CD4-positive, alpha-beta T cell treated with Interleukin-1 beta for 1 hour (primary cell): ENCODE measurements at regions not wholly inside any gene's neighbourhood (a gene's known extent, or its start where the extent isn't known, plus 50 kb on each side); places are given as distances from the start of the nearest gene placed in this dataset.

Experiments
- DNase-seq, 2 donors: peaks; one replicate each; pipeline ENCODE4 v3.0.0-alpha.2; 2020 to 2022

DNA sequence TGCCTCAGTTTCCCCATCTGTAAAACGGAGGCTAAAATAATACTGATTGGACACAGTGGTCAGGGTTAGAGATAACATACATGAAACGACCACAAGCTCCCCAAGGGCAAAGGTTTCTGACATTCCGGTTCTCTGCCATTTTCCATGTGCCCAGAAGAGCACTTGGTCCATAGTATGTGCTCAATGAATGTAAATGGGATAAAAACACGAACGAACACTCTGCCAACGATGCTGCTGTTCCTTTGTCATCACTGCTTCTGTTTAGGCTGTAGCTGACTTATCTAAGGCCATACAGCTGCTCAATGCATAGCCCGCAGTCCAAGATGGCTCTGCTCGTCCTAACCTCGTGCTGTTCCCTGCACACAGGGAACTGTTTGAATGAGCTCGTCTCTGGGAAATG is 102.0 kb downstream of the RMI2 start:
- no peak for DNase-seq

DNA sequence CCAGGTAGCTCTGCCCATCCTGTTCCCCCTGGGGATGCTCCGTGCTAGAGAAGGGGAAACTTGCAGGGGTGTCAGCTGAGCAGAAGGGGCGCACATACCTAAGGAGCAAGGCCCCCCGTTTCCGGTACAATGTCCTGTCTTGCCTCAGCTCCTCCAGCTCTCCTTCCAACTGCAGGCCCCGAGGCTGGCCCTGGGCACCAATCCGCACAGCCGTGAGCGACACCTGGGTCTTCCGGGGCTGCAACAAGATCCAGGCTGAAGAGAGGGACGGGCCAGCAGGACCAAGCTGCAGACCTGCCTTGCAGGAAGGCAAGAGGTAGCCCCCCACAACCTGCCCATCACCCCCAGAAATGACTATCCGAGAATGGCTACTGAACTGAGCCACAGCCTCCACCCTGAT is 102.6 kb downstream of the RMI2 start:
- no peak for DNase-seq

DNA sequence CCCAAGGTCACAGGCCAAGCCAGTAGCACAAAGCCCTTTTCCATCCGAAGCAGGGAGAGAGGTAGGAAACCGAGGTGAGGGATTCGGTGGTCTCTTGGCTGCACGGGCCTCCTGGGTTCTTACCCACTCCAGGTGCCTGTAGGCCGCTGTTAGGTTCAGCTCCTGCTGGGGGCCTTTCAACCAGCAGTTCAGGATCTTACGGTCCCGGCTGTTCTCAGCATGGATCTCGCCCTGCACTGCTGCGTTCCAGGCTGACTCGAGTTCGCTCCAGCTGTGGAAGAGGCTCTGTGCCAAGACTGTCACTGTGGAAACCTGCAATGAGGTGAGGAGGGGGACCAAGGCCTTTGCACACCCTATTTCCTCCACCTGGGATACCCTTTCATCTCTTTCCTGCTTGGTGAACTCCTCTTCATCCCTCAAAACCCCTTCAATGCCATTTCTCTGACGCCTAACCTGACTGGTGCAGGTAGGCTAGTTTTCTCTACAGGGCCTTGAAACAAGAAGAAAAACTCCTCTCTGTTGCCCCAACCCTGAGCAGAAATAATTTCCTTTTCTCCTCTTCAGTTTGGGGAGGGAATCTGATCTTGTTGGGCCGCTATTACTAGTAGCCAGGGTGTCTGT is 103.6 kb downstream of the RMI2 start:
- no peak for DNase-seq

DNA sequence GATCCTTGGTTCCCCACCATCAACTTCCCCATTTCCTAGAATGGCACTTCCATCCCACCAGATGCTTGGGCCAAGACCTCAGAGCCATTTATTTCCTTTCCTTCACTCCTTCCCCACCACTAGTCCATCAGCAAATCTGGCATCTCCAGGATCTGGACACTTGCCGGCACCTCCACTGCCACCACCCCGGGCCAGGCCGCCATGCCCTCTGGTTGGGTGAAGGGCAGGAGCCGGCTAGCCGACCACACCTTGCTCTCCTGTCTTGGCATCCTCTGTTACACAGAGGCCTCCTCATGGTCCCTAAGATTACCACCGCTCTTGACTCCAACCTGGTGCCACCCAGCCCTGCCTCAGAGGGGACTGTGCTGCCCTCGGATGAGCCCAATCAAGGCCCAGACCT is 104.5 kb downstream of the RMI2 start:
- DNase-seq, result no peak

DNA sequence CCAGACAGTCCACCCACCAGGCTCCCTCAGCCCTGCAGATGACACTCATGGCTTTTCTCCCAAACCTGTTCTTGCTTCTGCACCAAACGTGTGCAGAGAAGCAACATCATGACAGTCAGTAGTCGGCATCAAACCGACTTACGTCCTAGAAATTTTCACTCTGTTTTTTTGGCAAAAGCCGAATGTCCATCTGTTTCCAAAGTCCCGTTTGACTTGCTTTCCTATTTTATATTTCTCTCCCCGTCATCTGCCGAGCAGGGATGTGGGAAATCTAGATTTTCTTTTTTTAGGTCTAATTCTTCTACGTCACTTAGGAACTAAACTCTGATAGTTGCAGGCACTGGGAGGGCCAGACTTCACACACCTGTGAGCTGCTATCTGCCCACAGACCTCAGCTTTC is 104.9 kb downstream of the RMI2 start:
- DNase-seq, result no peak

DNA sequence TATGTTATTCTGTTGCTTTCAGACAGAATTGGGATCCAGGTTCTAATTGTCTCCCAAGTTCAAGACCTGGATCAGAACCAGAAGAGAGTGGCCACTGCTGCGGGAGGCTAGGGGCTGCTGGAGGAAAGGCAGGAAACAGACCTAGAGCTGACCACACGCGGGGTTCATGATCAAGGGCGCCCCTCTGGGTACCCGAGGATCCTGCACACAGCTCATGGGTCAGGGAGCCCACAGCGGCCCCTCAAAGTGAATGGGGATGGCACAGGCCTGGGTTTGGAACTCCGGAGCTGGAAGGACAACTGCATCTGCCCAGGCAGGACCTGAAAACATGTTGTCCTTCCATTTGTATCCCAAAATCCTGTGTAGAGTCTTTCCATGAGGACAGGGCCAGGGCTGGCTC is 107.0 kb downstream of the RMI2 start:
- DNase-seq, result no peak

DNA sequence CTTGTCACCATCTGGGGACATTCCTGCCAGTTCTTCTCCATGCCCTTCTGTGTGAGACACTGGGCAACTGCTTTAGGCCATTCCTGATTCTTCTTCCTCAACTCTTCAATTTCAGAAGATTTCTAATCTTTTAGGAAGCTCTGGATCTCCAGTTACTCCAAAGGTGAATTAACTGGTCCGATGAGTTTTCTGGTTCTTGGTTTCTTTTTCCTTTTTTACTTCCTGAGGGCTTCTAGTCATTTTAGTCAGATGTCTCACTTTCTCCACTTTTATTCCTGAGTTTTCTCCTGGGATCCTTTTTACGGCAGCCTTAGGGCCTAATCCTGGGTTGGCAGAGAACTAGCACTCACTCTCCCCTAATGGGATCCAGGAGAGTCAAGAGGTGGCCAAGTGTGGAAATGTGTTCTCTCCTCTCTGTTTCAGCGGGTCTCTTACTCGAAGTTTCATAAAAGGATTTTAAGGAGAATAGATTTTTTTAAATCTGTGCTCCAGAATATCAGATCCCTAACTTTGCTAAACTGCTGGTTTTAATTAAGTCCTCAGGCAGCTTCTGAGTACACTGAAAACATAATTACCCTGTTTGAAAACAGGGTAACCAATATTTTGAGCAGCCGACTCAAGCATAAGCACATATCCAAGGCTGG is 107.6 kb downstream of the RMI2 start:
- DNase-seq, result no peak

DNA sequence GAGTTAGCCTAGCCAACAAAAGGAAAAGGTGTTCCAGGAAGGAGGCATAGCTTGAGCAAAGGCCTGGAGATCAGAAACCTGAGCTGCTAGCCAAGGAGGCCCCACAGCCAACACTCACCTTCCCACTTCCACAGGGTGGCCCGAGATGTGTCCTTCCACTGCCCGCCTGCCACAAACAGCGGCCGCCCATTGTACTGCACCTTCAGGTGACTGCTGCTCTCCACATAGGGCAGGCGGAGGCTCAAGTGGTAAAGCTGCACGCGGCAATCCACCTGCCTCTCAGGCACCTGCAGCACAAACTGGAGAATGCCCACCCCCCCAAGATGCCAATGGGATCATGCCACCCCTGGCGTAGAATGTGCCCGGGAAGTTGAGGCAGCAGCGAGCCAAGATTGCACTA is 111.5 kb downstream of the RMI2 start:
- DNase-seq, result no peak

DNA sequence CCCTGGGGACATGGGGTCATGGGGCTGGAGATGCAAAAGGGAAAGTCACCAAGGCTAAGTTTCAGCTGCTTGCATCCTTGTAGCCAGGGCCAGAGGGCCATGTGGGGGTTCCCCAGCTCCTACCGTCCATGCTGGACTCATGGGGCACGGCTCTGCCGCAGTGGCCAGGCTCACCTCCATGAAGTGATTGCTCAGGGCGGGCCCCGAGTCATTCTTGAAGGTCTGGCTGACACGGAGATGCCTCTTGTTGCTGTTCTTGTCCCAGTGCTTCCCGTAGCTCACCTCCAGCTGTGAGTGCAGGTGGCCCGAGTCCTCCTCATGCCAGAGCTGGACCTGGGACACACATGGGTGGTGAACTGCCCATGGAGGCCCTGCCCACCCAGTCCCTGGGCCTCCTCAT is 114.5 kb downstream of the RMI2 start:
- no peak for DNase-seq

DNA sequence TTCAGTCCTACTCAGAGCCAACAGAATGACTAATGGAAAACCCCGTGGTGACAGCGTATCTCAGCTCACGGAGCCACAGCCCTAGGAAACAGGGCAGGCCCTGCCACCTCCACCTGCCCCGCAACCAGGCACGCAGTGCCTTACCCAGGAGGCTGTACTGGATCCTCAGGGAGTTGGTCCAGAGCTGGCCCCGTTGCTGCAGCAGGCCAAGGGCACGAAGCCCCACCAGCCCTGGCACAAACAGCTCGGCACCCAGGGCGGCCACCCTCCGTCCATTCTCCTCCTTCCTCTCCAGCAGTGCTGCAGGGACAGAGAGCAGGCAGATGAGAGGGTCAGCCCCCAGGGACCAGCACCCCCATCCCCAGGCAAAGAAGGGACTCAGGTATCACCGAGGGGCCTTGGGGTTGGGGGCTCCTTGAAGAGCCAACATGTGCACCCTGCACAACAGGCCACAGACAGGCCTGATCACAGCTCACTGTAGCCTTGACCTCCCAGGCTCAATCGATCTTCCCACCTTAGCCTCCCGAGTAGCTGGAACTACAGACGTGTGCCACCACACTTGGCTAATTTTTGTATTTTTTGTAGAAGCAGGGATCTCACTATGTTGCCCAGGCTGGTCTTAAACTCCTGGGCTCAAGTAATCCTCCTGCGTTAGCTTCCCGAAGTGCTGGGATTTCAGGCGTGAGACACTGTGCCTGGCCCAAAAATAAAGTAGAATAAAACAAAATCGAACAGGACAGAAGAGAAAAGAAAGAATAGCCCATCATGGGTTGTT is 115.7 kb downstream of the RMI2 start:
- no peak for DNase-seq

DNA sequence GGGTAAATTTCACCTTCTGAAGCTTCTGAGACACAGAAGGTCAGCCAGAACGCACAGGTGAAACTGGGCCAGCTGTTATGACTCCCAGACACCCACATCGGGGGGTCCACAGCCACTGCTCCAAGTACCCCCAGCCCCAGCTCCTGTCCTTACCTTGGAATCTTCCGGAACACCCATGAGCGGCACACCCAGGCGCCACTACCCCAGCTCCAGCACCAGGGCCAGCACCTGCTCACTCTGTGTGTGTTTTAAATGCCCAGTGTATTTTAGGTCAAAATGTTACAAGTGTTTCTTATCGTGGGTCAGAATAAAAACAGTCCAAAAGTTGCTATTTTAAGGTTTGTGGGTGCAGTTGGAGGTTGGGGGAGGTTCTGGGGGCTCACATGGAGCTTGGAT is 116.3 kb downstream of the RMI2 start:
- no peak for DNase-seq

DNA sequence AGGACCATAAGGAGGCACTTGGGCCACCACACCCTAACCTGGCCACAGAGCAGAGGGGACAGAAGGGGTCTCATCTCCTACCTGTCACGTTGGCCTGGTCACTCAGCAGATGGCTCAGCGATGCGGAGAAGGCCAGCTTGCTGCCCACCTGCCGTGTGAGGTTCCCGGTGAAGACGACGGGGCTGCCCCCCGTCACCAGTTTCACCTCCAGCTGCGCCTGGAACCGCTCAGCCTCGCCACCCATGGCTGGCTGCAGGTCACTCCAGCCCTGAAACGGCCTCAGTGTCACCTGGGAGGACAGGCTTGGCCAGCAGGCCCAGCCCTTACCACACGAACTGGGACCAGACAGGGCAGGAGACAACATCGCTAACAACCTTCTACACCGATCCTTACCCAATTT is 116.8 kb downstream of the RMI2 start:
- no peak for DNase-seq

DNA sequence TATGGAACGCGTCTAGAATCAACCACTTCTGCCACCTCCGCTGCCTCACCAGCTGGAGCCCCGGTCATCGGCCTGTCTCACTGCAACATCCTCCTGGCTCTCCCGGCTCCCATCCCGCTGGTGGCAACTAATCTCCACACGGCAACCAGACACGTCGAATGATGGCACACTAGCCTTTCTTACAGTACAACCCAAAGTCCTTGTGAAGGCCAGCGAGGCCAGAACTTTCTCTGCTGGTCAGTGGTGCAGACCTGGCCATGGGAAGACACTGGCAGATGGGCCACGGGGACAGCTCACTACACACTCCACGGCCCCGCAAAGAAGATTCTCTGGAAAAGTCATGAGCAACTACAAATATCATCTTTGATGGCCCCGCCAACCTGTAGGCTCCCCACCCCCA is 117.6 kb downstream of the RMI2 start:
- no peak for DNase-seq

DNA sequence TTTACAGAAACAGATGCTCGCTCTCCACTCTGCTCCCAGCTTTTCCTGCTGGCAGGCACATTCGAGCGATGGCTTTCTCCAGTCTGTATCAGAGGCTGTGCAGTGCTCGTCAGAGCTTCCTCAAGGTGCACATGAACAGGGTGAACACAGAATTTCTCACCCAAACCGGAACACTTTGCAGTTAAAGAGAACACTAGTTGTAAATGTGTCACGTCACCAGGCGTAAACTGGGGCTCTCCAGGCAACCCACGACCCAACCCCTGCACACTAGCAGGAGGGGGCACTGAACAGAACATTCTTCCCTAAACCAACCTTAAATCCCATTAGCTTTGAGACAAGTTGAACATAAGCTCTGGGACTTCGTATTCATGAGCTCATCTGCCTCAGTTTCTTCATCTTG is 119.0 kb downstream of the RMI2 start:
- no peak for DNase-seq

DNA sequence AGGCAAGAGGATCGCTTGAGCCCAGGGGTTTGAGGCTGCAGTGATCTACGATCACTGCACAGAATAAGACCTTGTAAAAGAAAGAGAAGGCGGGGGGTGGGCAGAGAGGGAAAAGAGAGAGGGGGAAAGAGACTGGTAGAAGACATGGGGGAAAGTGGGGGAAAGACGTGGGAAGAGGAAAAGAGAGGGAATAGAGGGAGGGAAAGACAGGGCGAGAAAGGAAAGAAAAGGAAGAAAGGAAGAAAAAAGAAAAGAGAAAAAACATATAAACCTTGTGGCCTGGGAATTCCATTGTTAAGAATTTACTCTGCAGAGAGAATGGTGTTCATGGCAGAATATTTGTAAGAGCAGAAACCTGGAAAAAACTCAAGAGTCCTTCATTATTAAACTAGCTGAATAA is 120.4 kb downstream of the RMI2 start:
- no peak for DNase-seq

DNA sequence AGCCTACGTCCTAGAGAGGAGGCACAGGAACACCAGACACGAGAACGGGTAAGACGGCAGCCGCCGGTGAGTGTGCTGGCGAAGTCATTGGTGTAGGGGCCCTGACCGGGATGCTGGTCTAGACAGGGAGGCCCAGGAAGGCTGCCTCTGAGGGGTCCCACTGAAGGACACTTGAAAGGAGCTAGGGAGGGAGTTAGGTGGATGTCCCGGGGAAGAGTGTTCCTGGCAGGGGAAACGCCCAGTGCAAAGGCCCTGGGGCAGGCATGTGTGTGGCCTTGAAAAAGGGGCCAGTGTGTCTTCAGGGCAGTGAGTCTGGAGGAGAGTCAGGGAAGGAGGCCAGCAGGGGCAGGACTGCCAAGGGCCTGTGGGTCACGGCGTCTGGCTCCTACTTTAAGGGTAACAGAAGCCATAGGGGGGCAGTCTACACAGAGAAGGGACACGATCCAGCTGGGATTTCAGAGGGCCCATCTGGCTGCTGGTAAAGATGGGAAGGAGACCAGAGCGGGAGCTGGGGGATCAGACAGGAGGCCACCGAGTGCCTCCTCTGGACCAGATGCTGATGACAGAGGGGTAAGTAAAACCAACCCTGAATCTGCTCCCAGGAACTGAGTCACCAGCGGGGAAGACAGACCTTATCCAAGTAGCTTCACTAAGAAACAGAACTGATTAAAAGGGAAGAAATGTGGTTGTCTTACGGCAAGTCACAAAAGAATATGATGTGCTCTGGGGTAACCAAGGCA is 115.9 kb downstream of the LITAF start:
- DNase-seq, result no peak

DNA sequence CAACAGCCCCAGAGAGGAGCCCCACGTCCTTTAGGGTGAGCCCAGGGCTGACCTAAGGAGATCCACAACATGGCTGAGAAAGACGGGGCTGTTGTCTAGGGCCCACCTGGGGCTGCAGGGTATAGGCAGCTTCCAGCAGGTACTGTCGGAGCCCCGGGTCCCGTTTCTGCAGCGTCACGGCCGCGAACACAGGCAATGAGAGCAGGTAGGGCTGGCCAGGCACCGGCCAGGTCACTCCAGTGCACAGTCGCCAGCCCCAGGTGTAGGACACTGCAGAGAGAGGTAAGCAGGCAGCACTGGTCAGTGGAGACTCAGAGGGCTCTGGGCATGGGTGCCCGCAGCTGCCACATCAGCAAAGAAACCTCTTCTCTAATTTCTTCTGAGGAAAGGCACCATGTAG is 115.2 kb downstream of the LITAF start:
- DNase-seq, result no peak

DNA sequence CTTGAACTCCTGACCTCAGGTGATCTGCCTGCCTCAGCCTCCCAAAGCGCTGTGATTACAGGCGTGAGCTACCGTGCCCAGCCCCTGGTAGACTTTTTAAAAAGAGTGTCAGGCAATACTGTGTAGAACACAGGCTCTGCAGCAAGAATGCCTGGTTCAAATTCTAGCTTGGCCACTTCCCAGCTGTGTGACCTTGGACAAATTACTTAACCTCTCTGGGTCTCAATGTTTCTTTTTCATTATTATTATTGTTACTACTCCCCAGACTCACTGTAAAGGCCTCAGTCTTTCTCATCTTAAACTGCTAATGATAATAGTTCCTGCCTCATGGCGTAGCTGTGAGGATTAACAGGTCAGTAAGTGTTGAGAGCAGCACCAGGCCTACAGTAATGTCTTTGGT is 114.3 kb downstream of the LITAF start:
- no peak for DNase-seq

DNA sequence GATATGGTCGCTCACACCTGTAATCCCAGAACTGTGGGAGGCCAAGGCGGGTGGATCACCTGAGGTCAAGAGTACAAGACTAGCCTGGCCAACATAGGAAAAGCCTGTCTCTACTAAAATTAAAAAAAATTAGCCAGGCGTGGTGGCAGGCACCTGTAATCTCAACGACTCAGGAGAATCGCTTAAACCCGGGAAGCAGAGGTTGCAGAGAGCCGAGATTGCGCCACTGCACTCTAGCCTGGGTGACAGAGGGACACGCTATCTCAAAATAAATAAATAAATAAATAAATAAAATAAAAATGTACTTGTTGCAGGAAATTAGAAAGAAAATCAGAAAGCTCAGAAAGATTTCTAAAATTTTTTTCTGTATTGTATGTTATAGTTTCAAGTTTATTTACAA is 113.9 kb downstream of the LITAF start:
- no peak for DNase-seq

DNA sequence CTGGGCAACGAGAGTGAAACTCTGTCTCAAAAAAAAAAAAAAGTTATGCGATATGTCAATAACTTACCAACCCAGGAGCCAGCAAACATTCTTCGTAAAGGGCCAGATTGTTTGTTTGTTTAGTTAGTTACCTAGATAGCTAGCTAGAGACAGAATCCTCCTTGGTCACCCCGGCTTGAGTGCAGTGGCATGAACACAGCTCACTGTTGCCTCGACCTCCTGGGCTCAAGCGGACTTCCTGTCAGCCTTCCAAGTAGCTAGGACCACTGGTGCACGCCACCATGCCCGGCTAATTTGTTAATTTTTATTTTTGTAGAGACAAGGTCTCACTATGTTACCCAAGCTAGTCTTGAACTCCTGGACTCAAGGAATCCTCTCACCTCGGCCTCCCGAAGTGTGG is 113.0 kb downstream of the LITAF start:
- DNase-seq, result no peak

DNA sequence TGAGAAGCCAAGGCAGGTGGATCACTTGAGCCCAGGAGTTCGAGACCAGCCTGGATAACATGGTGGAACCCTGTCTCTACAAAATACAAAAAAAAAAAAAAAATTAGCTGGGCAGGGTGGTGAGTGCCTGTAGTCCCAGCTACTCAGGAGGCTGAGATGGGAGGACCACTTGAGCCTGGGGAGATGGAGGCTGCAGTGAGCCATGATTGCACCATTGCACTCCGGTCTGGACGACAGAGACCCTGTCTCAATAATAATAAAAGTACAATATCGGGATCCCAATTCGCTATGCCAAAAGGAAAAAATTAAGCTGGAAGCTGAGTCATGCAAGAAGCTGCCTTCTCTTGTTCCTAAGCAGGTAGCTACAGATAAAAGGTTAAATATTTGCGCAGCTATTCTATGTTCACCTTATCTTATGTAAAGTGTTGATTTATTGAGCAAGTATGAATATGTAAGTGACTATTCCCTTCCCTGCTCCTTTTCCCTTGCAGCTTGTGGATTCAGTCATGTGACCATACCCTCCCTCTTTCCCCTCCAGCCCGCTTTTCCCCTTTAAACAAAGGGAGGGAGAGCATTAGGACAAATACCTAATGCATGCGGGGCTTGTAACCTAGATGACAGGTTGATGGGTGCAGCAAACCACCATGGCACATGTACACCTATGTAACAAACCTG is 112.0 kb downstream of the LITAF start:
- DNase-seq, result no peak

DNA sequence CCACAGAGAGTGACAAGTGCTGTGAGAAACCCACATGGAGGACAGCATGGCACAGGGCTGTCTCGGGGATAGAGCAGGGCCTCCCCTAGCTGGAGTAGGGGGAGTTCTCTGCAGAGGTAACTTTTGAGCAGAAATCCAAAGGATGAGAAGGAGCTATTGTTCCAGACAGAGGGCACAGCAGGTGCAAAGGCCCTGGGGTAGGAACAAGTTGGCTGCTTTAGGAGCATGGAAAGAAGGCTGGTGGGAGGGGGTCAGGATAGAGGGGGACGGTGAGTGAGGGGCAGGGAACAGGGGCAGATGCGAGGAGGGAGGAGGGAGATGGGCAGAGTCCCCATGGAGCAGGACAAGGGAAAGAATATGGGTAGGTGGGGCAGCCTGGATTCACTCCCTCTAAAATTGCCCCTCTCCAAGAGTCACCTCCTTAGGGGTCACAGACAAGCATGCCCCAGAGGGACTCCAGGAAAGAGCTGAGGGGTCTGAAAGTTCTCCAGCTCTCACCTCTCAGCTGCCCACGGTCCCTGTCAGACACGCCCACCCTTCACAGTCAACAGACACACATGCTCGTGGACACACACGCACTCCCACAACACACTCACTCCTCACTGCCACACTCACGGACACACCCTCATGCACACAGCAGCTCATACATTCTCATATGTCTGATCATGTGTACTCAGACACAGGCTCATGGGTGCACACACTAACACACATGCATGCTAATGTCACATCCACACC is 110.7 kb downstream of the LITAF start:
- DNase-seq, result no peak

DNA sequence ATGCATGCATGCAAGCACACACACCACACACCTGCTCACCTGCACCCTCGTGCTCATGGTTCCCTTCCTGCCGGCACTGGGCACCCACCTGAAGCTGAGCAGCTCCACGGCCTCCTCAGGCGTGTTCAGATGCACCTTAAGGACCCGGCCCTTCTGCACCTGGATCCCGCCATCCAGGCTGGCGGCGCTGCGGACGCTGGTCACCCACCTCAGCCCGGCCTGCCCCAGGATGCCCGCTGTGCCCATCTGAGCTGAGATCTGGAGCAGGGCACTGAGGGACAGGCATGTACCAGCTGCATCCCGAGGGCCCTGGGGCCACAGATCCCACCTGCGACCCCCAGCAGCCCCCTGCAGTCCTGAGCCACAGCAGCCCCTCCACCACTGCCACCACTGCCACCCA is 110.0 kb downstream of the LITAF start:
- no peak for DNase-seq
